HL-60 (cell line): ENCODE measurements at regions not wholly inside any gene's neighbourhood (a gene's known extent, or its start where the extent isn't known, plus 50 kb on each side); places are given as distances from the start of the nearest gene placed in this dataset.

Source experiments
- CTCF ChIP-seq: IDR thresholded peaks from one replicate; pipeline ENCODE4 v1.5.1; 2011; ENCODE audit warnings: low read length, control low read depth, inconsistent platforms; ENCODE audit not compliant: insufficient read depth
- GABPA ChIP-seq: IDR thresholded peaks from 2 replicates; pipeline ENCODE4 v1.6.1; 2012; ENCODE audit warnings: low read depth
- SPI1 ChIP-seq: IDR thresholded peaks from 2 replicates; pipeline ENCODE4 v1.6.1; 2012; ENCODE audit warnings: low read depth, mild to moderate bottlenecking, borderline replicate concordance
- TF ChIP-seq, protein P1 (sequence below): IDR thresholded peaks from 2 replicates; pipeline ENCODE4 v1.6.1; 2012; ENCODE audit warnings: low read depth; ENCODE audit not compliant: insufficient replicate concordance

GRCh38 chr10:78502210-78502936 is 468.7 kb downstream of the RPS24 start:
- TF ChIP-seq CTCF (no peak), GABPA (no peak), SPI1 (no peak)
- TF ChIP-seq, protein P1, sequence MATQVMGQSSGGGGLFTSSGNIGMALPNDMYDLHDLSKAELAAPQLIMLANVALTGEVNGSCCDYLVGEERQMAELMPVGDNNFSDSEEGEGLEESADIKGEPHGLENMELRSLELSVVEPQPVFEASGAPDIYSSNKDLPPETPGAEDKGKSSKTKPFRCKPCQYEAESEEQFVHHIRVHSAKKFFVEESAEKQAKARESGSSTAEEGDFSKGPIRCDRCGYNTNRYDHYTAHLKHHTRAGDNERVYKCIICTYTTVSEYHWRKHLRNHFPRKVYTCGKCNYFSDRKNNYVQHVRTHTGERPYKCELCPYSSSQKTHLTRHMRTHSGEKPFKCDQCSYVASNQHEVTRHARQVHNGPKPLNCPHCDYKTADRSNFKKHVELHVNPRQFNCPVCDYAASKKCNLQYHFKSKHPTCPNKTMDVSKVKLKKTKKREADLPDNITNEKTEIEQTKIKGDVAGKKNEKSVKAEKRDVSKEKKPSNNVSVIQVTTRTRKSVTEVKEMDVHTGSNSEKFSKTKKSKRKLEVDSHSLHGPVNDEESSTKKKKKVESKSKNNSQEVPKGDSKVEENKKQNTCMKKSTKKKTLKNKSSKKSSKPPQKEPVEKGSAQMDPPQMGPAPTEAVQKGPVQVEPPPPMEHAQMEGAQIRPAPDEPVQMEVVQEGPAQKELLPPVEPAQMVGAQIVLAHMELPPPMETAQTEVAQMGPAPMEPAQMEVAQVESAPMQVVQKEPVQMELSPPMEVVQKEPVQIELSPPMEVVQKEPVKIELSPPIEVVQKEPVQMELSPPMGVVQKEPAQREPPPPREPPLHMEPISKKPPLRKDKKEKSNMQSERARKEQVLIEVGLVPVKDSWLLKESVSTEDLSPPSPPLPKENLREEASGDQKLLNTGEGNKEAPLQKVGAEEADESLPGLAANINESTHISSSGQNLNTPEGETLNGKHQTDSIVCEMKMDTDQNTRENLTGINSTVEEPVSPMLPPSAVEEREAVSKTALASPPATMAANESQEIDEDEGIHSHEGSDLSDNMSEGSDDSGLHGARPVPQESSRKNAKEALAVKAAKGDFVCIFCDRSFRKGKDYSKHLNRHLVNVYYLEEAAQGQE: no peak
